ENCODE measurements at regions not wholly inside any gene's neighbourhood (a gene's known extent, or its start where the extent isn't known, plus 50 kb on each side); places are given as distances from the start of the nearest gene placed in this dataset.

DNA sequence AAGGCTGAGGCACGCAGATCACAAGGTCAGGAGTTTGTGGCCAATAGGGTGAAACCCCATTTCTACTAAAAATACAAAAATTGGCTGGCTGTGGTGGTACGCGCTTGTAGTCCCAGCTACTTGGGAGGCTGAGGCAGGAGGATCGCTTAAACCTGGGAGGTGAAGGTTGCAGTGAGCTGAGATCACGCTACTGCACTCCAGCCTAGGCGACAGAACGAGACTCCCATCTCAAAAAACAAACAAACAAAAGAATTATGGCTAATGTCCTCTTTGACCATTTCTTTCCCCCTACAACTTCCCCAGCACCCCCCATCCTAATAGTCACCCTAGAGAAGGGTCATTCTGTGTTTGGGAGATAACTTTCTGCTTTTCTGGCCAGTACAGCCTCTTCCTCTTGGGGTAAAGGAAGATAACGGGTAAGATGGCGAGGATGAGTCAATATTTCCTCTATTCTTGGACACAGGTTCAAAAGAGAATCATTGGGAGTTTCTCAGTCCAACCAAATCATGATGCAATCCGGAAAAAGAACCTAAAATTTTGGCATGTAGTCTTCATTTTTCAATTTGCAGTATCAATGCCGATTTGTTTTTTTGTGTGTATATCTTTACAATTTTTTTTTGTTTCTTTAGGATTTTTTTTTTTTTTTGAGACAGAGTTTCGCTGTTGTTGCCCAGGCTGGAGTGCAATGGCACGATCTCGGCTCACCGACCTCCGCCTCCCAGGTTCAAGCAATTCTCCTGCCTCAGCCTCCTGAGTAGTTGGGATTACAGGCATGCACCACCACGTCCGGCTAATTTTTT, 107.6 kb upstream of the MED13 start:
- H3K27ac ChIP-seq = no peak overlapping the region
- H3K27me3 ChIP-seq = no peaks in the 10 kb centered on the region
- no peak overlapping the region for H3K4me3 ChIP-seq
- FAIRE-seq (no peak), DNase-seq (no peak), ATAC-seq (no peak)
- H3K4me1 ChIP-seq = no peaks in the 10 kb centered on the region
- 86 to 93% methylated on average over 18 of the region's 18 CpGs for WGBS, 2 donors
- H3K36me3 ChIP-seq = no peaks in the 10 kb centered on the region
- H3K9me3 ChIP-seq = no peaks in the 10 kb centered on the region
- no peak for TF ChIP-seq CTCF (IDR thresholded peaks at IDR 0.05)
- intact Hi-C loops (cut with DNase I) = no loop called here

DNA sequence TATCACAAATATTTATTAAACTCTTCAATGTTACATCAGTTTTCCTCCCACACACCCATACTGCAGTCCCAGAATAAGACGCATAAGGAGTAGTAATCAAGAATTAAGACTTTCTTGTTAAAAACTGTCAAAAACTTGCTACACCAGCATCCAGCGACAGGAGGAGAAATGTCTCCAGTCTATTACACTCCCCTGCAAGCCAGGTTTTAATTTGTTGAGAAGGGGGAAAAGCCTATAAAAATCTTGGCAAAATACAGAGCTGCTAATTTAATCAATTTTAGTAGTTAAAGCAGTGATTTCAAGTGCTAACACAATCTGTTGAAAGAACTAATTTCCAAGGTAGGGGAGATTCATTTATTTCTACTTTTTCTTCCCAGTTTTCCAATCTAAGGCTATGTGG, 102.0 kb upstream of the MED13 start:
- Histone ChIP-seq H3K4me3 (no peak overlapping the region), H3K4me1 (no peaks in the 10 kb centered on the region), H3K27ac (no peak overlapping the region), H3K9me3 (no peaks in the 10 kb centered on the region), H3K27me3 (no peaks in the 10 kb centered on the region), H3K36me3 (no peaks in the 10 kb centered on the region)
- TF ChIP-seq CTCF (IDR thresholded peaks at IDR 0.05) = no peak
- DNase-seq (no peak), ATAC-seq (no peak), FAIRE-seq (no peak)
- 93 to 96% methylated on average over 2 of the region's 2 CpGs for WGBS, 2 donors
- intact Hi-C loops (cut with DNase I) = no loop called here

DNA sequence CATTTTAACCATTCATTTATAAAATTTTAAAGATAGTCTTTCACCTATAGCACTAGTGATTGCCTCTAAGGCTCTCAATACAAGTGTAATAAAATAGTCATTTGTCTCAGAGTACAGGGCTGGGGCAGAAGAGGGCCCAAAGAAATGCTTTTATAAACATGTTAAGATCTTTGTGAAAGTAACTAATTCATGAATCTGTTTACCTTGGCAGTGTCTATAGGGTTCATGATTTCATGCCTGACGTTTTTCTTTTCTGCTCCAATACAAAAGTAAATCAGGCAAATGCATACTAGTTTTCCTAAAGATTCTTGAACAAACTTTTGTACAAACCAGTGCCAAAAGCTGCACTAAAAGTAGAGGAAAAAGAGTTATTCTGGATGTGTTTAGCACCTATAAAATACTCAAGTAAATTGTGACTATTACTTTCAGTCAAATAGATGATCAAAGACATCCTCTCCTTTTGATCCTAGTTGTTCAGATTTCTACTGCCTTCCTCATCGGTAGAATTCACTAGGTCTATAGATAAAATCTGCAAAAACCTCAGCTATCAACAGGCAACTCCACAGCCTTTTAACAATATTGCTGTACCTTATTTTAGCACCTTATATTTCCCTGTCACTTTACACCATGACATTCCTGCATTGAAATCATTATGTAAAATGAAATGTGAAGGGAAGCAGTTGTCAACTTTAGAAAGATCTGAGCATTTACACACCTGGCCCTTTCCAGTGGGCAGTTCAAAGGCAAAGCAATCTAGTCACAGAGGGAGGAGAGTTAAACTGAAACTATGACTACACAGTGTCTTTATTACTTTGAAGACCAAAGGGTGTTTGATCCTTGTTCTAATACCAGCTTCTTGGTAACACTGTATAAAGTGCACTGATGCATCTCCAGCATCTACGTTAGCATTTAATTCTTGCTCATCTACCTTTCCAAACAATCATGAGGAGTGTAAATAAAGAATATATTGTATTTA, 100.0 kb upstream of the MED13 start:
- TF ChIP-seq CTCF (IDR thresholded peaks at IDR 0.05) = no peak
- no peak overlapping the region for H3K27ac ChIP-seq
- H3K36me3 ChIP-seq = no peaks in the 10 kb centered on the region
- intact Hi-C loops (cut with DNase I) = no loop called here
- no peak for DNase-seq
- no peaks in the 10 kb centered on the region for H3K4me1 ChIP-seq
- ATAC-seq = peak in 1 of 4 donors; percentile 53
- no peaks in the 10 kb centered on the region for H3K9me3 ChIP-seq
- FAIRE-seq = no peak
- WGBS, 2 donors = 37 to 42% methylated on average over 3 of the region's 3 CpGs
- H3K27me3 ChIP-seq = no peaks in the 10 kb centered on the region
- H3K4me3 ChIP-seq = no peak overlapping the region

GRCh38 chr17:62163847-62164246, 98.8 kb upstream of the MED13 start:
- Histone ChIP-seq H3K36me3 (no peaks in the 10 kb centered on the region), H3K4me1 (no peaks in the 10 kb centered on the region), H3K27me3 (no peaks in the 10 kb centered on the region), H3K27ac (no peak overlapping the region), H3K9me3 (no peaks in the 10 kb centered on the region), H3K4me3 (no peak overlapping the region)
- TF ChIP-seq CTCF (IDR thresholded peaks at IDR 0.05) = no peak
- peak in 4 of 6 donors; percentile 12 to 33 (median 16) for DNase-seq
- intact Hi-C loops (cut with DNase I) = no loop called here
- 43 to 46% methylated on average over 3 of the region's 3 CpGs for WGBS, 2 donors
- FAIRE-seq = no peak
- ATAC-seq = peak; percentile 50 to 92 (median 72)

Data from pancreas (tissue), 10 donors.